GM12878 (cell line): ENCODE measurements at regions not wholly inside any gene's neighbourhood (a gene's known extent, or its start where the extent isn't known, plus 50 kb on each side); places are given as distances from the start of the nearest gene placed in this dataset.

Source experiments
- IRF4 ChIP-seq: IDR thresholded peaks from 2 replicates; pipeline ENCODE4 v1.6.1; 2011; ENCODE audit warnings: low read depth, low read length
- TBL1XR1 ChIP-seq: IDR thresholded peaks from 2 replicates; pipeline ENCODE4 v1.6.1; 2012; ENCODE audit warnings: low read depth, low read length, improper control_type of control experiment
- TF ChIP-seq, protein P1 (sequence below), 3 experiments: IDR thresholded peaks in 2 of 3; conservative IDR thresholded peaks in 1 of 3; 2 replicates each; pipeline ENCODE4 v1.5.1; 2011; ENCODE audit warnings: low read depth in 3 of 3, low read length in 3 of 3, mild to moderate bottlenecking in 3 of 3, control low read depth in 2 of 3, moderate library complexity in 2 of 3, inconsistent platforms in 1 of 3, mixed read lengths in 1 of 3; ENCODE audit not compliant: control insufficient read depth in 2 of 3, insufficient read depth in 1 of 3; ENCODE audit errors: extremely low read depth in 1 of 3
- TF ChIP-seq, protein P2 (sequence below): fragments of 450-650 bp; IDR thresholded peaks from 2 replicates; pipeline ENCODE4 v1.6.1; 2014; ENCODE audit warnings: mild to moderate bottlenecking

DNA sequence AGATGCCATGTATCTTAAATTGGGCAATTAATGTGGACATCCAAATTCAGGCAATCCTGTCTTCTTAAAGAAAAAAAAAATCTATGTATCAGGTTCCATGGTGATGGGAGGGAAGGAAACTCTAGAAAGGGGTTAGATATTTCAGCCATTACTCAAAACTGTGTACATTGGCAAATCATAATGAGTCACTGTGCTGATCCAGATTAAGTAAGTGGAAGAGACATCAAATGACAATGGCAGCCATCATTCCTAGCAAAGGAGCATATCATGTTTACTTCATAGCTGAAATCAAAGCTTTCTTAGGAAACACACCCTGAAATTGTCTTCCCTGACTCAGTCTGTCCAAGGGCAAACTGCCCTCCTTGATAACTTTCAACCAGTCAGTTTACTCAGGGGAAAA, 713.3 kb upstream of the GBE1 start:
- TF ChIP-seq, protein P1, sequence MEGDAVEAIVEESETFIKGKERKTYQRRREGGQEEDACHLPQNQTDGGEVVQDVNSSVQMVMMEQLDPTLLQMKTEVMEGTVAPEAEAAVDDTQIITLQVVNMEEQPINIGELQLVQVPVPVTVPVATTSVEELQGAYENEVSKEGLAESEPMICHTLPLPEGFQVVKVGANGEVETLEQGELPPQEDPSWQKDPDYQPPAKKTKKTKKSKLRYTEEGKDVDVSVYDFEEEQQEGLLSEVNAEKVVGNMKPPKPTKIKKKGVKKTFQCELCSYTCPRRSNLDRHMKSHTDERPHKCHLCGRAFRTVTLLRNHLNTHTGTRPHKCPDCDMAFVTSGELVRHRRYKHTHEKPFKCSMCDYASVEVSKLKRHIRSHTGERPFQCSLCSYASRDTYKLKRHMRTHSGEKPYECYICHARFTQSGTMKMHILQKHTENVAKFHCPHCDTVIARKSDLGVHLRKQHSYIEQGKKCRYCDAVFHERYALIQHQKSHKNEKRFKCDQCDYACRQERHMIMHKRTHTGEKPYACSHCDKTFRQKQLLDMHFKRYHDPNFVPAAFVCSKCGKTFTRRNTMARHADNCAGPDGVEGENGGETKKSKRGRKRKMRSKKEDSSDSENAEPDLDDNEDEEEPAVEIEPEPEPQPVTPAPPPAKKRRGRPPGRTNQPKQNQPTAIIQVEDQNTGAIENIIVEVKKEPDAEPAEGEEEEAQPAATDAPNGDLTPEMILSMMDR (IDR thresholded peaks at IDR 0.05 in 2 of 3, conservative IDR thresholded peaks at IDR 0.05 in 1 of 3; ENCODE audit: control insufficient read depth in 2 of 3, extremely low read depth in 1 of 3, insufficient read depth in 1 of 3, low read depth in 3 of 3, low read length in 3 of 3), result no peak
- TF ChIP-seq IRF4 (no peak), TBL1XR1 (no peak)
- TF ChIP-seq, protein P2, sequence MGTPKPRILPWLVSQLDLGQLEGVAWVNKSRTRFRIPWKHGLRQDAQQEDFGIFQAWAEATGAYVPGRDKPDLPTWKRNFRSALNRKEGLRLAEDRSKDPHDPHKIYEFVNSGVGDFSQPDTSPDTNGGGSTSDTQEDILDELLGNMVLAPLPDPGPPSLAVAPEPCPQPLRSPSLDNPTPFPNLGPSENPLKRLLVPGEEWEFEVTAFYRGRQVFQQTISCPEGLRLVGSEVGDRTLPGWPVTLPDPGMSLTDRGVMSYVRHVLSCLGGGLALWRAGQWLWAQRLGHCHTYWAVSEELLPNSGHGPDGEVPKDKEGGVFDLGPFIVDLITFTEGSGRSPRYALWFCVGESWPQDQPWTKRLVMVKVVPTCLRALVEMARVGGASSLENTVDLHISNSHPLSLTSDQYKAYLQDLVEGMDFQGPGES, result no peak
